ENCODE measurements at regions not wholly inside any gene's neighbourhood (a gene's known extent, or its start where the extent isn't known, plus 50 kb on each side); places are given as distances from the start of the nearest gene placed in this dataset.

- TF ChIP-seq CTCF (IDR thresholded peaks at IDR 0.05): no peak
- no peak for TF ChIP-seq POLR2A (IDR thresholded peaks at IDR 0.05; ENCODE audit: low read length)
- TF ChIP-seq REST (IDR thresholded peaks at IDR 0.05): no peak
- no peak for TF ChIP-seq ZSCAN20 (CRISPR knock-in tag; IDR thresholded peaks at IDR 0.05)
- TF ChIP-seq PBX3 (IDR thresholded peaks at IDR 0.05): no peak
- TF ChIP-seq HDAC2 (IDR thresholded peaks at IDR 0.05): no peak
- no peak for TF ChIP-seq SMC3 (IDR thresholded peaks at IDR 0.05)
- TF ChIP-seq USF2 (IDR thresholded peaks at IDR 0.05): no peak
- TF ChIP-seq JUNB (IDR thresholded peaks at IDR 0.05): no peak
- TF ChIP-seq POLR2AphosphoS2 (conservative IDR thresholded peaks at IDR 0.05; ENCODE audit: low read length): no peak
- no peak for TF ChIP-seq NR3C1 (IDR thresholded peaks at IDR 0.05)
Measured at GRCh38 chr21:23478381-23478780, 2128.9 kb downstream of the MRPL39 start.

Data from A549 (cell line).